ENCODE measurements at regions not wholly inside any gene's neighbourhood (a gene's known extent, or its start where the extent isn't known, plus 50 kb on each side); places are given as distances from the start of the nearest gene placed in this dataset.

DNA sequence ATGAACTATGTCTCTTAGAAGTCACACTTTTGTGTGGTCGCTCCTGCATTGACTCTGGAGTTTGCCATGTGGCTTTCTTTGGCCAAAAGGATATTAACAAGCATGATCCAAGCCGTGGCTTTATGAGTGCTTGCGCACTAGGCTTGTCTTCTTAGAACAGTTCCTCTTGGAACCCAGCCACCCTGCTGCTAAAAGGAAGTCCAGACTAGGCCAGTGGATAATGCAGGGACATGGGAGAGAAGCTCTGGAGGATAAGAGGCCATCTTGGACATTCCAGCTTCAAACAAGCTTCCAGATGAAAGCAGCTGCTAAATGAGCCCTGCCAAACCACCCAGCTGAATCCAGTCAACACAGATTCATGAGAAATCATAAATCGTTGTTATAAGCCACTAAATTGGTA, 346.4 kb downstream of the CDC5L start:
- DNase-seq (ENCODE audit: low spot score in 2 of 2): no peak
- no peak overlapping the region for H3K4me3 ChIP-seq
- no peaks in the 10 kb centered on the region for H3K4me1 ChIP-seq
- no peaks in the 10 kb centered on the region for H3K27me3 ChIP-seq
- WGBS: 62% methylated on average over 4 of the region's 4 CpGs
- no peaks in the 10 kb centered on the region for H3K9me3 ChIP-seq
- TF ChIP-seq, protein P1, sequence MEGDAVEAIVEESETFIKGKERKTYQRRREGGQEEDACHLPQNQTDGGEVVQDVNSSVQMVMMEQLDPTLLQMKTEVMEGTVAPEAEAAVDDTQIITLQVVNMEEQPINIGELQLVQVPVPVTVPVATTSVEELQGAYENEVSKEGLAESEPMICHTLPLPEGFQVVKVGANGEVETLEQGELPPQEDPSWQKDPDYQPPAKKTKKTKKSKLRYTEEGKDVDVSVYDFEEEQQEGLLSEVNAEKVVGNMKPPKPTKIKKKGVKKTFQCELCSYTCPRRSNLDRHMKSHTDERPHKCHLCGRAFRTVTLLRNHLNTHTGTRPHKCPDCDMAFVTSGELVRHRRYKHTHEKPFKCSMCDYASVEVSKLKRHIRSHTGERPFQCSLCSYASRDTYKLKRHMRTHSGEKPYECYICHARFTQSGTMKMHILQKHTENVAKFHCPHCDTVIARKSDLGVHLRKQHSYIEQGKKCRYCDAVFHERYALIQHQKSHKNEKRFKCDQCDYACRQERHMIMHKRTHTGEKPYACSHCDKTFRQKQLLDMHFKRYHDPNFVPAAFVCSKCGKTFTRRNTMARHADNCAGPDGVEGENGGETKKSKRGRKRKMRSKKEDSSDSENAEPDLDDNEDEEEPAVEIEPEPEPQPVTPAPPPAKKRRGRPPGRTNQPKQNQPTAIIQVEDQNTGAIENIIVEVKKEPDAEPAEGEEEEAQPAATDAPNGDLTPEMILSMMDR (IDR thresholded peaks at IDR 0.05): no peak
- no peak for TF ChIP-seq POLR2A (IDR thresholded peaks at IDR 0.05)
- TF ChIP-seq EP300 (IDR thresholded peaks at IDR 0.05): no peak
- TF ChIP-seq POLR2AphosphoS5 (IDR thresholded peaks at IDR 0.05): no peak
- no peaks in the 10 kb centered on the region for H3K36me3 ChIP-seq
- no peak overlapping the region for H3K27ac ChIP-seq

DNA sequence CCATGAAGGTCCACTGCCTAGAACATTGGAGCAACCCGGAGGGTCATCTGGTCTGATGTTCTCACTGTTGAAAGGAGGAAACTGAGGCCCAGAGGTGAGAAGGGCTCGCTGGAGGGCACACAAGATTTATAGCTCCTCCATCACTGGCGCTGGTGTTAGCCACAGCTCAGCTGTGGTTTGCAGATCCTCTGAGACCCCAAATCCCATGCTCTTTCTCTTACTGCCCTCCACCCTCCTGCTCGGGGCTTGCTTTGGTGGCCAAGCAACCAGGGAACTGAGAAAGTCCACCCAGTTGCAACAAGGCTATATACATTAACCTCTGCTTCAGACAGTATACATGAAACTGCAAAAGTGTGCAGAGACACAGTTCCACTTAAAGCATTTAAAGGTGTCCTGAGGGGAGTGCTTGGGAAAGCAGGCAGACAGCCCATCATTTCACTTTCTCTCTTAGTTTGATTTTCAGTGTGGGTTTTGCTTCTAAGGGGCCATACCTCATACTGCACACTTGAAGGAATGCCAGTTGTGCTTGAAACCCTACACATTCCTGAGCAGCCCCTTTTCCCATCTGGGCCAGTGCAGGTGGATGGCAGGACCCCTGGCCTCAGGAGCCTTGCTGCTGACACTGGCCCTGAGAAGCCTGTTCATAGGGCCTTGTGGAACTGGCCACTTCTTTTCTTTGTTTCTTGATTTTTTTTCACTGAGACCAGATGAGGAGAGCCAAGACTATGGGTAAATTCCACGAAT, 347.6 kb downstream of the CDC5L start:
- no peak overlapping the region for H3K27ac ChIP-seq
- TF ChIP-seq POLR2A (IDR thresholded peaks at IDR 0.05): no peak
- TF ChIP-seq EP300 (IDR thresholded peaks at IDR 0.05): no peak
- no peak for TF ChIP-seq POLR2AphosphoS5 (IDR thresholded peaks at IDR 0.05)
- TF ChIP-seq, protein P1 (IDR thresholded peaks at IDR 0.05): no peak
- H3K4me1 ChIP-seq: no peaks in the 10 kb centered on the region
- no peak for DNase-seq (ENCODE audit: low spot score in 2 of 2)
- H3K4me3 ChIP-seq: no peak overlapping the region
- H3K36me3 ChIP-seq: no peaks in the 10 kb centered on the region
- WGBS: 87% methylated on average over 5 of the region's 5 CpGs
- H3K9me3 ChIP-seq: no peaks in the 10 kb centered on the region
- H3K27me3 ChIP-seq: no peaks in the 10 kb centered on the region

DNA sequence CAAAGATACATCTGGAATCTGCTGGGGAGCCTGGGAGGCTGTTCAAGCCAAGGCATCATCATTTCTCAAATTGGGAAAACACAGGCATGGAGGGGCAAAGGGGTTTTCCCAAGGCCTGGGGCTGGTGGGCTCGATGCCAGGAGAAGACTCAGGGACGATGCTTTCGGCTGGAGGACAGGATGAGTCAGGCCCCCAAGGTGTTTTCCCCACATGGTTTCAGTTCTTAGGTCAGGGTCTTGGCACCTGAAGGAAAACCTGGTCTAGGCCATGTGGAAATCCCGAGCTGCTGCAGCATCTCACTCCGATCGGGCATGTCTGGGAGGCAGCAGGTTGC, 348.1 kb downstream of the CDC5L start:
- no peak for TF ChIP-seq POLR2AphosphoS5 (IDR thresholded peaks at IDR 0.05)
- TF ChIP-seq, protein P1 (IDR thresholded peaks at IDR 0.05): no peak
- TF ChIP-seq EP300 (IDR thresholded peaks at IDR 0.05): no peak
- no peak for TF ChIP-seq POLR2A (IDR thresholded peaks at IDR 0.05)
- 43% methylated on average over 6 of the region's 6 CpGs for WGBS
- no peaks in the 10 kb centered on the region for H3K9me3 ChIP-seq
- no peaks in the 10 kb centered on the region for H3K4me1 ChIP-seq
- no peak for DNase-seq (ENCODE audit: low spot score in 2 of 2)
- no peak overlapping the region for H3K4me3 ChIP-seq
- H3K27ac ChIP-seq: no peak overlapping the region
- no peaks in the 10 kb centered on the region for H3K27me3 ChIP-seq
- H3K36me3 ChIP-seq: no peaks in the 10 kb centered on the region

DNA sequence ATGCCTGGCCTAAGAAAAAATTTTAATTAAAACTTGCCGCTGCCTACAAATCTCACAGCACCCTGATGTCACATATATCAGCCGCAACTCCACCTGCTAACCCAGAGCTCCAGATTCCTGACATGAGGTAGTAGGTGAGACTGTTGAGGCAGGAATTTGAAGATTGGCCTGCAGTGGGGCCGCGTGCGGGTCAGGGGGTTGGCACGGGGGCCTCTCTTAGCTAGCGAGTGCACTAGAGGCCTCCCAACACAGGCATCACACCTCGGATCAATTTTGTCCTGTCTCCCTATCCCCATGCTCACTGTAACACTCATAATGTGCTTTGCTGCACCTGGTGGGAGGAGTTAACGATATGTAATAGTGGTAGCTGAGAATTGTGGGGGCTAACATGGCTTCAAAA, 349.8 kb downstream of the CDC5L start:
- DNase-seq (ENCODE audit: low spot score in 2 of 2): no peak
- no peaks in the 10 kb centered on the region for H3K27me3 ChIP-seq
- H3K9me3 ChIP-seq: no peaks in the 10 kb centered on the region
- H3K36me3 ChIP-seq: no peaks in the 10 kb centered on the region
- H3K4me1 ChIP-seq: no peaks in the 10 kb centered on the region
- 95% methylated on average over 8 of the region's 9 CpGs for WGBS
- H3K27ac ChIP-seq: no peak overlapping the region
- TF ChIP-seq POLR2A (IDR thresholded peaks at IDR 0.05) (no peak), POLR2AphosphoS5 (IDR thresholded peaks at IDR 0.05) (no peak), EP300 (IDR thresholded peaks at IDR 0.05) (no peak)
- TF ChIP-seq, protein P1 (IDR thresholded peaks at IDR 0.05): no peak
- no peak overlapping the region for H3K4me3 ChIP-seq

DNA sequence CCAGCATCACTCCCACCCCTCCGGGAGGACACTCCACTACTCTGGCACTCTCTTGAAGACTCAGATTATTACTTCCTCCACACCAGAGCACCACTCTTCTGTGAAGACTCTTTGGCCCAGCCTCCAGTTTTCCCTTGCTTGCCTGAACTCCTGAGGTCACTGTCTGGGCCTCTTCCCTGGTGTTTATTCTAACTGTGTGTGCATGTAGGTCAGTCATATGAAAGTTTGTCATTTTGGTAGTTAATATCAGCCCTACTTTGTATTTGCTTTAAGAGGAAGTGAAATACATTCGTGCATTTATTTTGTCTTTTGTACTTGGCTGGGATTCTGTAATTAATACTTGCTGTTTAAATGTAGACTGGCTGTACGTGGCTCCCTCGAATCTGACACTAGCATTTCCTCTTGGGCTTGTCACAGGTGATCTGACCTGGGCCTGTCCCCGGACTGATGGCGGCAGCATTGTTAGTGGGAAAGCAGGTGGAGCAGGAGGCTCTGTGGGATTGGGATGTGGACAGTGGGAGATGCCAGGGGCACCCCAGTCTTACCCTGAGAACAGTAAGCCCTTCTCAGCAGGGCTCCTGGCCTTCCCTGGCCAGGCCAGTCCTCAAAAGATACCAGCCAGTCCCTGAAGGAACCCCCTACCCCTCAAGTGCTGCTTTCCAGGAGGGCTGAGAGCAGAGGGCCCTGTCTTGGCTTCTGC, 350.5 kb downstream of the CDC5L start:
- TF ChIP-seq POLR2A (IDR thresholded peaks at IDR 0.05): no peak
- TF ChIP-seq, protein P1 (IDR thresholded peaks at IDR 0.05): no peak
- TF ChIP-seq POLR2AphosphoS5 (IDR thresholded peaks at IDR 0.05): no peak
- no peak for TF ChIP-seq EP300 (IDR thresholded peaks at IDR 0.05)
- no peak for DNase-seq (ENCODE audit: low spot score in 2 of 2)
- Histone ChIP-seq H3K27ac (no peak overlapping the region), H3K36me3 (no peaks in the 10 kb centered on the region), H3K4me3 (no peak overlapping the region), H3K9me3 (no peaks in the 10 kb centered on the region), H3K4me1 (no peaks in the 10 kb centered on the region), H3K27me3 (no peaks in the 10 kb centered on the region)
- WGBS: 82% methylated on average over 6 of the region's 6 CpGs

Measured in suprapubic skin (tissue), 4 donors.